B cell (primary cell): ENCODE measurements at regions not wholly inside any gene's neighbourhood (a gene's known extent, or its start where the extent isn't known, plus 50 kb on each side); places are given as distances from the start of the nearest gene placed in this dataset.

ENCODE experiments used
- ATAC-seq: fragments of 200-7000 bp; cut with Tn5 transposase; one replicate; pipeline ENCODE4 v1.10.0; 2021; ENCODE audit warnings: low read depth, mild to moderate bottlenecking, moderate number of reproducible peaks, moderate library complexity
- CTCF ChIA-PET: fragments of 350-600 bp; sonication (Branson Sonifier 250); formaldehyde crosslinking; loops from one replicate; lab custom pipeline; 2021; ENCODE audit warnings: antibody characterized with exemption, inconsistent platforms; lab: Charles Lee
- POLR2A ChIA-PET: fragments of 350-600 bp; sonication (Branson Sonifier 250); formaldehyde crosslinking; loops from one replicate; lab custom pipeline; 2021; ENCODE audit warnings: antibody characterized with exemption; lab: Charles Lee
- DNase-seq: peaks from one replicate; pipeline ENCODE4 v3.0.0; 2013
- H2AFZ ChIP-seq: 2 replicates; pipeline ENCODE4 v1.6.1; 2012; ENCODE audit warnings: mild to moderate bottlenecking, low read depth, low read length; ENCODE audit not compliant: insufficient read depth, poor library complexity, severe bottlenecking
- H3K27ac ChIP-seq, 2 donors: 1 replicate in 1 of 2; 2 replicates in 1 of 2; pipeline ENCODE4 v1.5.1; 2012 to 2013; ENCODE audit warnings: low read length in 2 of 2, mild to moderate bottlenecking in 2 of 2, moderate library complexity in 1 of 2
- H3K27me3 ChIP-seq, 4 experiments: fragments of 200-600 bp in 1 of 4; sonication (generic) in 1 of 4; replicated peaks in 1 of 4; 1 replicate in 2 of 4; 2 replicates in 2 of 4; pipeline versions ENCODE4 v1.6.1 to v1.7.0; 2013 to 2016; ENCODE audit warnings: low read length in 3 of 4, mild to moderate bottlenecking in 2 of 4, mixed read lengths in 1 of 4, moderate library complexity in 1 of 4; ENCODE audit not compliant: insufficient read depth in 4 of 4, control insufficient read depth in 3 of 4; ENCODE audit errors: control extremely low read depth in 1 of 4
- H3K36me3 ChIP-seq, 2 experiments: replicated peaks in 1 of 2; 1 replicate in 1 of 2; 2 replicates in 1 of 2; pipeline versions ENCODE4 v1.6.1 to v1.7.1; 2013; ENCODE audit warnings: low read length in 1 of 2; ENCODE audit not compliant: insufficient read depth in 2 of 2, control insufficient read depth in 1 of 2; ENCODE audit errors: control extremely low read depth in 1 of 2, extremely low read depth in 1 of 2
- H3K4me1 ChIP-seq, 2 donors: fragments of 200-600 bp in 1 of 2; sonication (generic) in 1 of 2; 1 replicate in 1 of 2; 2 replicates in 1 of 2; pipeline versions ENCODE4 v1.5.1 to v1.6.1; 2013 to 2017; ENCODE audit warnings: low read length in 2 of 2; ENCODE audit not compliant: control insufficient read depth in 2 of 2, insufficient read depth in 2 of 2
- H3K4me2 ChIP-seq: replicated peaks from 2 replicates; pipeline ENCODE3; 2012; ENCODE audit warnings: mild to moderate bottlenecking, low read depth, low read length; ENCODE audit not compliant: poor library complexity, severe bottlenecking
- H3K4me3 ChIP-seq, 5 experiments: fragments of 200-600 bp in 1 of 5; sonication (generic) in 1 of 5; 1 replicate in 3 of 5; 2 replicates in 2 of 5; pipeline versions ENCODE4 v1.5.1 to v1.7.0; 2011 to 2016; ENCODE audit warnings: low read length in 4 of 5, mild to moderate bottlenecking in 4 of 5, low read depth in 2 of 5, control low read depth in 1 of 5, moderate library complexity in 1 of 5; ENCODE audit not compliant: insufficient read depth in 1 of 5; ENCODE audit errors: control extremely low read depth in 1 of 5, extremely low read depth in 1 of 5
- H3K79me2 ChIP-seq: fragments of 200-600 bp; sonication (generic); one replicate; pipeline ENCODE4 v1.6.0; 2016; ENCODE audit warnings: low read length; ENCODE audit not compliant: control insufficient read depth, insufficient read depth
- H3K9ac ChIP-seq: fragments of 200-600 bp; sonication (generic); 2 replicates; pipeline ENCODE4 v1.6.1; 2017; ENCODE audit warnings: mild to moderate bottlenecking, low read length, moderate library complexity
- H3K9me3 ChIP-seq, 3 donors: one replicate each; pipeline versions ENCODE4 v1.6.1 to v1.7.1; 2013; ENCODE audit warnings: low read length in 2 of 3; ENCODE audit not compliant: control insufficient read depth in 2 of 3, insufficient read depth in 1 of 3; ENCODE audit errors: control extremely low read depth in 1 of 3
- H4K20me1 ChIP-seq: 2 replicates; pipeline ENCODE4 v1.6.0; 2012; ENCODE audit warnings: mild to moderate bottlenecking, low read length; ENCODE audit not compliant: insufficient read depth, control insufficient read depth, poor library complexity, severe bottlenecking
- H3K27ac Mint-ChIP-seq: one replicate; pipeline ENCODE4 v1.8.0; 2021; ENCODE audit warnings: mixed read lengths
- H3K27me3 Mint-ChIP-seq: one replicate; pipeline ENCODE4 v1.8.0; 2021; ENCODE audit warnings: mixed read lengths
- H3K4me1 Mint-ChIP-seq: one replicate; pipeline ENCODE4 v1.8.0; 2021; ENCODE audit warnings: mixed read lengths
- H3K4me3 Mint-ChIP-seq: one replicate; pipeline ENCODE4 v1.8.0; 2021; ENCODE audit warnings: mixed read lengths
- H3K9me3 Mint-ChIP-seq: one replicate; pipeline ENCODE4 v1.8.0; 2022; ENCODE audit warnings: mixed read lengths; ENCODE audit not compliant: insufficient read depth
- CTCF ChIP-seq: fragments of 200-600 bp; IDR thresholded peaks from one replicate; pipeline ENCODE4 v1.8.0; 2022; ENCODE audit warnings: antibody characterized with exemption, mild to moderate bottlenecking
- EZH2 ChIP-seq: IDR thresholded peaks from 2 replicates; pipeline ENCODE4 v1.6.1; 2012; ENCODE audit warnings: borderline replicate concordance, low read depth, mild to moderate bottlenecking, moderate library complexity, low read length; ENCODE audit not compliant: insufficient read depth, poor library complexity, severe bottlenecking
- WGBS: methylation state at CpG from one replicate; pipeline ENCODE4 v1.1.5; 2013; ENCODE audit warnings: missing lambda C conversion rate; ENCODE audit not compliant: insufficient coverage; 5-methylcytosine and 5-hydroxymethylcytosine counted together
- intact Hi-C: fragments of 100-400 bp; cut with micrococcal nuclease; formaldehyde crosslinking; loops from one replicate; pipeline ENCODE4 v1.10.0; 2022

GRCh38 chr1:222288053-222288452 is 259.9 kb downstream of the HHIPL2 start:
- Mint-ChIP-seq H3K4me1 (peaks cover 4% of the 10 kb centered on the region), H3K27ac (no peak overlapping the region), H3K9me3 (no peaks in the 10 kb centered on the region), H3K4me3 (no peak overlapping the region), H3K27me3 (peaks cover 24% of the 10 kb centered on the region)
- DNase-seq (no peak), ATAC-seq (no peak)
- Histone ChIP-seq H3K9ac (no peak overlapping the region), H3K36me3 (no peaks in the 10 kb centered on the region), H3K27ac (no peak overlapping the region), H3K27me3 (peaks cover 0 to 3% (median 0%) of the 10 kb centered on the region in 4 experiments), H4K20me1 (no peaks in the 10 kb centered on the region), H2AFZ (no peak overlapping the region), H3K4me3 (no peak overlapping the region), H3K4me2 (no peak overlapping the region), H3K79me2 (no peaks in the 10 kb centered on the region), H3K4me1 (no peaks in the 10 kb centered on the region), H3K9me3 (no peaks in the 10 kb centered on the region)
- TF ChIP-seq CTCF = no peak
- no peak for TF ChIP-seq EZH2
- intact Hi-C loops = no loop called here
- ChIA-PET POLR2A (no interaction called here), CTCF (no interaction called here)
- 80% methylated on average over 3 of the region's 5 CpGs for WGBS

- peaks cover 24% of the 10 kb centered on the region for H3K27me3 Mint-ChIP-seq
- peaks cover 0 to 3% (median 0%) of the 10 kb centered on the region in 4 experiments for H3K27me3 ChIP-seq
- POLR2A ChIA-PET = no interaction called here
- H3K27ac ChIP-seq = no peak overlapping the region
- H3K4me1 Mint-ChIP-seq = peaks cover 4% of the 10 kb centered on the region
- H3K79me2 ChIP-seq = no peaks in the 10 kb centered on the region
- H3K9me3 Mint-ChIP-seq = no peaks in the 10 kb centered on the region
- H4K20me1 ChIP-seq = no peaks in the 10 kb centered on the region
- no peak for ATAC-seq
- CTCF ChIA-PET = no interaction called here
- no CpG with 5 or more reads among the region's 3 CpGs for WGBS
- no peak overlapping the region for H3K27ac Mint-ChIP-seq
- no peak for DNase-seq
- no peak for TF ChIP-seq CTCF
- no peak for TF ChIP-seq EZH2
- no peak overlapping the region for H3K9ac ChIP-seq
- no peak overlapping the region for H3K4me2 ChIP-seq
- no peaks in the 10 kb centered on the region for H3K9me3 ChIP-seq
- no peaks in the 10 kb centered on the region for H3K4me1 ChIP-seq
- H3K4me3 Mint-ChIP-seq = no peak overlapping the region
- no peak overlapping the region for H2AFZ ChIP-seq
- no peaks in the 10 kb centered on the region for H3K36me3 ChIP-seq
- H3K4me3 ChIP-seq = no peak overlapping the region
- intact Hi-C loops = no loop called here
Observed at GRCh38 chr1:222286011-222286410, 261.9 kb downstream of the HHIPL2 start.
